Activated effector memory CD4-positive, alpha-beta T cell treated with Interleukin-2 at 50 U/mL for 16 hours (primary cell): ENCODE measurements at regions not wholly inside any gene's neighbourhood (a gene's known extent, or its start where the extent isn't known, plus 50 kb on each side); places are given as distances from the start of the nearest gene placed in this dataset.
"Not testable (repeated sequence)": the region's sequence is repeated elsewhere in the genome, so short reads cannot be mapped to it uniquely, and the experiment has no call there.

ENCODE experiments used
- DNase-seq: peaks from one replicate; pipeline ENCODE4 v3.0.0-alpha.2; 2020

DNA sequence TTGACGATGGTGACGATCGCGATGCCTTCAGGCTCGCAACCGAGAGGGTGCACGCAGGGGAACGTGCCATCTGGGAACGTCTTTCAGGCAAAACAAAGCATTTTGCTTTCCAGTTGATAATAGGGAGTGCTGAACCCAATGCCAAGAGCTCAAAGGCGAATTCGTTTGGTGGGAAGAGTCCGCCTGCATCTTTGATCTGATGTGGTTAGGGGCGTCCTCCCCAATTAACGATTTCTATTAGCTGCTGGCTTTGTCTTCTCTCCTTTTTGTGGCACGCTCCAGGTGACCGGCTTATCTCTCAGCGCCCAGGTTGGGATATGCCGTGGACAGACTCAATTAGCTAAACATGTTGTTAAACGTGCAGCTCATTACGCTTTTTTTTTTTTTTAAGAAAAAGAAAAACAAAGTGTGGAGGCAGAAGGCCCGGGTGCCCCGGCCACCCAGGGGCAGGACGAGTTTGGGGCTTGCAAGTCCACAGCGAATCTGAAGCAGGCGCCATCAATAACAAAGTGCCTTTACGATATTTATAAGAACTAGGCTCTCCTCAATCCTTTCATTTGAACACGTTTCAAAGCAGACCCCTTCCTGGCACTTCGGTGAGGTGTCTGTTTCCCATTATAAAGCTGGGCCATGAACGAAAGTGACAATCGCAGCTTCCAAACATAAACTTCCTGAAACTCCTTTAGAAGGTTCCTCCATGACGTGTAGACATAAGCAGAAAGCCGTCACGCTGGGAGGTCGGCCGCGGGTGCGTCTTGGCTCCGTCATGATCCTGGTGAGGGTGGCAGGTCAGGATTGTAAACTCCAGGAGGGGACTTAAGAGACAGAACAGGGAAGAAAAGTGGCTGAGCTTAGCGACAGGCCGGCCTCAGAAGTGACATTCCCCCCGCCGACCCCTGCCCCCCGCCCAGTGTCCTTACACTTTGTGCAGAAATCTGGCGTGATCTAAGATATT lies 155.3 kb downstream of the LAT start:
- DNase-seq, result not testable (repeated sequence)

DNA sequence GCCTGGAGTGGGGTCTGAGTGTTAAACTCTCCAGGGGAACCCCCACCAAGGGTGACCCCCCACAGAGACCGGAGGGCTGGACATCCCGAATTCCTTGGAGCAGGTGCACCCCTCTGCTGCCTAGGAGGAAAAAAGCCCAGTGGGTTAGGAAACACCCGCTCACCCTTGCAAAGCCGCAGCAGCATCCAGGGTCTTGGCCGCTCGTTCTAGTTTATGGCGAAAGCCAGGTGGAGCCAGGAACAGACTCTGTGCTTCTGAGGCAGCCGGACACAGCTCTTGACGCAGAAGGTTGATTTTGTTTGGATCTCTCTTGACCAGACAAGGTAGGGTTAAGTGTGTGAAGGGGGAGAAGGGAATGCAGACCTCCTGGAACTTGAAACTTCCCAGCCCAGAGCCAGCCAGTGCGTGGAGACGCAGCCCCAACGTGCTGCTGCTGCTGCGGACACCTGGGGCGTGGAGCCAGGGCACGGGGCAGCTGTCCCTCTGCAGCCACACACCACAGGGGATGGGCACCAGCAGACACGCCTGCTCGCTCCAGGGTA lies 154.5 kb downstream of the LAT start:
- DNase-seq, result no peak

- DNase-seq, result not testable (repeated sequence)
These were observed 153.8 kb downstream of the LAT start for GRCh38 chr16:29138698-29139097.

- DNase-seq, result not testable (repeated sequence)
These were observed 153.2 kb downstream of the LAT start for GRCh38 chr16:29137894-29138662.

DNA sequence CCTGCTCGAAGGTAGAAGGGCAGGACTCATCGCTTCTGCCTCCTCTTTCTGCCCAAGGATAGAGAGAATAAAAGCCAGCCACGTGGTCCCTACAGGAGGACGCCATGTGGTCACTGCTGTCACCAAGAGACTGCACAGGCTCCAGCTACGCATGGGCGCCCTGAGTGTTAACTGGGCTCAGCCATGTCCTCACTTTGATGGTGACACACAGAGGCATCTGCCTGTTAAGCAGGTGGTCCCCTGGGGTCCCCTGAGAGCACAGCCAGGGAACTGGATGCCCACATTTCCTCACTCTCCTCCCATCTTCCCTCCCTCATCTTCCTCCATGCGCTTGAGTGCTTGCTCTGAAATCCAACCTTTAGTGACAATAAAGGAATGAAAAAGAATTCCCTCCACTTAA lies 152.6 kb downstream of the LAT start:
- DNase-seq, result not testable (repeated sequence)

GRCh38 chr16:29136916-29137315 lies 152.1 kb downstream of the LAT start:
- DNase-seq, result not testable (repeated sequence)

DNA sequence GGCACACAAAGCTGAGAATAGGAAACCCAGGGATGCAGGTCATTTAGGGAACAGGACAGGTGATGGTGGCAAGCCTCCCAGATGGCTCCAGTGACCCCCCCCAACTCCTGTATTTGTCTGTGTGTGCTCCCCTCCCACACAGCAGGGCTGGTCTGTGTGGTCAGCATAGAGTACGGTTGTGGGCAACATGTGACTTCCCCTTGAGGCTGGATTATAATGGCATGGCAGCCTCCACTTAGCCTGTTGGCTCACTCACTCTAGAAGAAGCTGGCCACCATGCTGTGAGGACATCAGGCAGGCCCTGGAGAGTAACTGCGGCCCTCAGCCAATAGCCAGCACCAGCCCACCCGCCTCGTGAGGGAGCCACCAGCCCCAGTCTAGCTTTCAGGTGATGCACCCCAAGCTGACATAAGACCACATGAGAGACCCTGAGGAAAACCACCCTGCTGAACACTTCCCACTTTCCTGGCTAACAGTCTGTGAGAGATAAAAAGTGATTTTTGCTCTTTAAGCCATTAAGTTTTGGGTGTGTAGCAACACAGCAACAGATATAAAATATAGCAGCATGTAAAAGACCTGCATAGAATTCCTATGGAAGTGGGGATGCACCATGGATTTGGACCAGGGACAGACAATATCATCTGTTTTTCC lies 151.3 kb downstream of the LAT start:
- DNase-seq, result not testable (repeated sequence)

DNA sequence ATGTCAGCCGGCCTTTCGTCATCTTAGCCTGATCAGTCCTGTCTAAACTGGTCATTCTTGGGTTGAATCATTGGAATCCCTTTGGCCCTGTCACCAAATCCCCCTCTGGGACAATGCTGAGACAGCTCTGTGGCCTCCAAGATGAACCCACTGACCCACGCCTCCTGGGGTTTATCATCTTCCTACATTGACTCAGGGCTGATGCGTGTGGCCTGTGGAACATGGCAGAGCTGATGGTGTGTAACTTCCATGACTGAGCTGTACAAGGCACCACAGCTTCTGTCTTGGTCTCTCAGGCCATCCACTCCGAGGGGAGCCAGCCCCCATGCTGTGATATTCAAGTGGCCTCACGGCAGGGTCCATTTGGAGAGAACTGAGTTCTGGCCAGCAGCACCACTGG lies 150.2 kb downstream of the LAT start:
- not testable (repeated sequence) for DNase-seq

GRCh38 chr16:29133681-29134430 lies 149.0 kb downstream of the LAT start:
- not testable (repeated sequence) for DNase-seq

GRCh38 chr16:29132869-29133268 lies 148.0 kb downstream of the LAT start:
- DNase-seq, result not testable (repeated sequence)

DNA sequence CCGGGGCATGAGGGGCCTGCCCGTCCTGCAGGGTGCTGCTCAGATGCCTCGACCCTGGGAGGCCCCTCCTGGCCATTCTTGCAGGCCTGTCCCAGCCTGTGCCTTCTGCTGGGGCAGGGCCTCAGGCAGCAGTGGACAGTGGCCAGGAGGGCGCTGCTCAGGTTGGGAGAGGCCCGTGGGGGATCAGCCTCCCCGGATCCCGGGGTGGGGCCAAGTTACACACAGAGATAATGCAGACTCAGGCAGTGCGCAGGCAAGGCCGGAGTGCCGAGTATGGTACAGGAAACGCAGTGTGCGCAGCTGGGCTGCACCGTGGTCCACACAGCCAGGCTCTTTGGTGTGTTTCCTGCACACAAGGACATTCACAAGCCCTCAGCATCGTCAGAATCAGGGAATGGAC lies 147.6 kb downstream of the LAT start:
- not testable (repeated sequence) for DNase-seq

- DNase-seq, result not testable (repeated sequence)
These were observed 146.3 kb downstream of the LAT start for GRCh38 chr16:29130901-29131851.

- DNase-seq, result not testable (repeated sequence)
These were observed 145.4 kb downstream of the LAT start for GRCh38 chr16:29130131-29130711.

DNA sequence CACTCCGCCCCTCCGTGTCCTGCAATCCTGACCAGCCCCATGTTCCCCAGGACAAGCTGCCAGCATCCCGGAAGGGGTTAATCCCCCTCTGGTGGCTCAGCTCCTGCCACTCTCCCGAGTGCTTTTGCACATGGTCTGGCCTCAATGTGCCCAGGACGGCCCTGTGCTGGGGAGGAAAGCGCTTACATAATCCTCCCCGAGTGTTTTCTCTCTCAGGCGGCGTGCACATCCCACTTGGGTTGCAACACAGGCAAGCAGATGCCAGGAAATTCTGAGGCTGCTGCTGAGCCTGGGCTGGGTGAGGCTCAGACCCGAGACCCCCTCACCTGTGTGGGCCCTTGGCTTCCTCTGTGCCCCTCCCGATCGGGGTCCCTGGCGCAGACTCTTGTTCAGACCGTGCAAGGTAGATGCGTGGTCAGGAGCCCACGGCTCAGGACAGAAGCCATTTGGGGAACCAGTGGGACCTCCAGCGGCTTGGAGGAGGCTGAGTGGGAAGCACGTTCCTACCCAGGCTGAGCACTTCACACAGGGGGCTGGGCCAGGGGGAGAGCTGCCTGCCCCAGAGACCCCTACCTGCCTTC lies 144.7 kb downstream of the LAT start:
- DNase-seq, result not testable (repeated sequence)

GRCh38 chr16:29128732-29129457 lies 144.0 kb downstream of the LAT start:
- not testable (repeated sequence) for DNase-seq

GRCh38 chr16:29127806-29128420 lies 143.1 kb downstream of the LAT start:
- not testable (repeated sequence) for DNase-seq

DNA sequence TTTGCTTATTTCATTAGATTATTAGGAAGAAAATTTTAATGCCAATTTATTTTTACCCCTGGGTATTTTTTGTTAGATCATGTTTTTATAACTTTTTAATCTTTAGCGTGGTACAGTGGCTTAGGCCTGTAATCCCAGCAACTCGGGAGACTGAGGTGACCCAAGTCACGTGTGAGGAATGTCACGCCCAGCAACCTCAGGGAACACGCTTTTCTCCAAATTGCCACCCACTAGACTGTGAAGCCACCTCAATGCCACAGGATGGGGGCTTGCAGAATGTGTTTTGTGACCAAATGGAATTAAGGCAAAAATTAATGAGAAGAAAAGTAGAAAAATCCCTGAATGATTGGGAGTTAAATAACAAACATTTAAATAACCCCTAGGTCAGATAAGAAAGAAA lies 141.8 kb downstream of the LAT start:
- DNase-seq, result no peak

DNA sequence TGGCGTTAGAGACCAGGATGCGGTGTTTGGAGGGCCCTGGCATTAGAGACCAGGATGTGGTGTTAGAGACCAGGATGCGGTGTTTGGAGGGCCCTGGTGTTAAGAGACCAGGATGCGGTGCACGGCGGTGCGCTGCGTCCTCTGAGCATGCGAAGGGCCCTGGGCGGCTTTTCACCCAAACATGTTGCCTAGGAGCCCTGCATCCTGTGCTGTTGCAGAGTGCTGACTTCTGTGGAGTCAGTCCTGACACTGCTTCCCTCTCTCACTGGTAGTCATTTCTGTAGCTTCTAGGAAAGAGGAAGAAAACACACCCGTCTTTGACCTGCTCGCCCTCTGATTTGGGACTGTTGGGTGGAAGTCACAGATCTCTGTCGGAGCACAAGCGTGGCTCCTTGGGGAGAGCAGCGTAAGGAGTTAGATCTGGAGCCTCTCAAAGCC lies 141.2 kb downstream of the LAT start:
- no peak for DNase-seq

DNA sequence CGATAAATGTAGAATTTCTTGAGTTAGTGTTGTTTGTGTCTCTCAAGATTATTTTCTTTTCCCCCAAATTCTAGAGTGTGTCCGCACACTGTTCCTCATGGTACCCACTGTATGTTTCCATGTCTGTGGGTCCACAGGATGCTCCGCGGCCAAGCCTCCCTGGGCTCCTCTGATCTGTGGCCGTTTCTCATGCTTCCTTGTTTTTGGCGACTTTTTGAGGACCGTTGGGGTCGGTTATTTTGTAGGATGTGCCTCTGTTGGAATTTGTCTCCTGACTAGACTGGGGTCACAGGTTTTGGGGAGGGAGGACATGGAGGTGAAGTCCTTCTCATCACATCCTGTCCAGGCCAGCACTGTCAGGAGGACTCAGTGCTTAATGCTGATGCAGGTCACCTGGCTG lies 140.0 kb downstream of the LAT start:
- no peak for DNase-seq
